SK-N-SH (cell line): ENCODE measurements at regions not wholly inside any gene's neighbourhood (a gene's known extent, or its start where the extent isn't known, plus 50 kb on each side); places are given as distances from the start of the nearest gene placed in this dataset.

Experiments used
- CTCF ChIA-PET: fragments of 300-600, 350-600 bp; formaldehyde crosslinking; extraction: SDS; loops from one replicate; lab custom pipeline; 2021; lab: Yijun Ruan, JAX
- POLR2A ChIA-PET: fragments of 350-600 bp; sonication (Branson Sonifier 250); formaldehyde crosslinking; extraction: SDS; loops from one replicate; lab custom pipeline; 2020; ENCODE audit warnings: antibody characterized with exemption, inconsistent platforms; lab: Yijun Ruan, JAX
- DNase-seq: peaks from one replicate; pipeline ENCODE4 v3.0.0; 2012
- H2AFZ ChIP-seq: fragments of 200-600 bp; sonication (generic); 2 replicates; pipeline ENCODE4 v1.8.1; 2016; ENCODE audit warnings: antibody characterized with exemption, mild to moderate bottlenecking, low read depth
- H3F3A ChIP-seq: fragments of 200-600 bp; sonication (generic); replicated peaks from 2 replicates; pipeline ENCODE3; 2016; ENCODE audit warnings: antibody characterized with exemption, mild to moderate bottlenecking; ENCODE audit not compliant: insufficient read depth
- H3K27ac ChIP-seq, 2 experiments: fragments of 200-500 bp in 1 of 2; fragments of 200-600 bp in 1 of 2; sonication (Bioruptor generic) in 1 of 2; sonication (generic), shearing (Covaris generic) in 1 of 2; 2 replicates each; pipeline versions ENCODE4 v1.5.1 to v1.6.1; 2014 to 2016; ENCODE audit warnings: low read depth in 2 of 2, inconsistent platforms in 1 of 2, low read length in 1 of 2, mild to moderate bottlenecking in 1 of 2, mixed read lengths in 1 of 2
- H3K27me3 ChIP-seq: fragments of 200-600 bp; sonication (generic), shearing (Covaris generic); 2 replicates; pipeline ENCODE4 v1.6.1; 2016; ENCODE audit warnings: mixed run types; ENCODE audit not compliant: insufficient read depth
- H3K36me3 ChIP-seq, 2 experiments: fragments of 200-500 bp in 1 of 2; fragments of 200-600 bp in 1 of 2; sonication (Bioruptor generic) in 1 of 2; sonication (generic) in 1 of 2; replicated peaks in 1 of 2; 2 replicates each; pipeline versions ENCODE3 to v1.5.1; 2014 to 2016; ENCODE audit warnings: low read length in 1 of 2, mild to moderate bottlenecking in 1 of 2; ENCODE audit not compliant: insufficient read depth in 2 of 2, control insufficient read depth in 1 of 2
- H3K4me1 ChIP-seq, 2 experiments: fragments of 200-500 bp in 1 of 2; fragments of 200-600 bp in 1 of 2; sonication (Bioruptor generic) in 1 of 2; sonication (generic), shearing (Covaris generic) in 1 of 2; 2 replicates each; pipeline versions ENCODE4 v1.5.1 to v1.6.1; 2014 to 2016; ENCODE audit warnings: low read depth in 1 of 2, low read length in 1 of 2, mixed run types in 1 of 2; ENCODE audit not compliant: insufficient read depth in 2 of 2, control insufficient read depth in 1 of 2
- H3K4me2 ChIP-seq: fragments of 200-600 bp; sonication (generic), shearing (Covaris generic); 2 replicates; pipeline ENCODE4 v1.6.1; 2017; ENCODE audit warnings: mixed run types
- H3K4me3 ChIP-seq, 2 experiments: fragments of 200-500 bp in 1 of 2; fragments of 200-600 bp in 1 of 2; sonication (Bioruptor generic) in 1 of 2; sonication (generic), shearing (Covaris generic) in 1 of 2; 2 replicates each; pipeline versions ENCODE4 v1.5.1 to v1.8.1; 2014 to 2016; ENCODE audit warnings: low read depth in 2 of 2, inconsistent platforms in 1 of 2, low read length in 1 of 2, mild to moderate bottlenecking in 1 of 2, mixed read lengths in 1 of 2, moderate library complexity in 1 of 2
- H3K79me2 ChIP-seq: fragments of 200-600 bp; sonication (generic); 2 replicates; pipeline ENCODE4 v1.8.1; 2017; ENCODE audit warnings: mild to moderate bottlenecking; ENCODE audit not compliant: insufficient read depth
- H3K9ac ChIP-seq: fragments of 200-600 bp; sonication (generic); 2 replicates; pipeline ENCODE4 v1.6.1; 2017; ENCODE audit warnings: mixed run types
- H3K9me2 ChIP-seq: fragments of 200-600 bp; sonication (generic); 2 replicates; pipeline ENCODE4 v1.6.1; 2017; ENCODE audit warnings: mixed run types
- H3K9me3 ChIP-seq: fragments of 200-600 bp; sonication (generic); 2 replicates; pipeline ENCODE4 v1.6.1; 2017; ENCODE audit warnings: mixed run types, mild to moderate bottlenecking, moderate library complexity
- H4K20me1 ChIP-seq: fragments of 200-600 bp; sonication (generic); 2 replicates; pipeline ENCODE4 v1.6.1; 2017; ENCODE audit warnings: mild to moderate bottlenecking, mixed run types; ENCODE audit not compliant: insufficient read depth
- CHD2 ChIP-seq: fragments of 150-350 bp; IDR thresholded peaks from 2 replicates; pipeline ENCODE4 v1.6.1; 2018; ENCODE audit warnings: low read length; ENCODE audit not compliant: partially characterized antibody
- EZH2phosphoT487 ChIP-seq: fragments of 200-600 bp; sonication (generic); IDR thresholded peaks from 2 replicates; pipeline ENCODE4 v1.6.1; 2017; ENCODE audit warnings: low read depth, mixed run types, mild to moderate bottlenecking, antibody characterized with exemption, moderate library complexity, borderline replicate concordance
- FOXJ3 ChIP-seq: sonication (generic); formaldehyde crosslinking; IDR thresholded peaks from 2 replicates; pipeline ENCODE4 v1.5.1; 2020; ENCODE audit warnings: mild to moderate bottlenecking, missing genetic modification reagents
- FOXM1 ChIP-seq: IDR thresholded peaks from 2 replicates; pipeline ENCODE4 v1.4.0; 2012; ENCODE audit warnings: low read depth, mild to moderate bottlenecking
- GABPA ChIP-seq: IDR thresholded peaks from 2 replicates; pipeline ENCODE4 v1.4.0; 2012; ENCODE audit warnings: low read depth, mild to moderate bottlenecking
- PBX3 ChIP-seq: IDR thresholded peaks from 2 replicates; pipeline ENCODE4; 2012
- POLR2AphosphoS5 ChIP-seq: IDR thresholded peaks from 2 replicates; pipeline ENCODE4 v1.6.1; 2012; ENCODE audit warnings: low read depth, low read length
- RAD21 ChIP-seq: IDR thresholded peaks from 2 replicates; pipeline ENCODE4 v1.6.1; 2012; ENCODE audit warnings: mild to moderate bottlenecking, low read length
- RFX5 ChIP-seq: IDR thresholded peaks from 2 replicates; pipeline ENCODE4 v1.6.1; 2012; ENCODE audit warnings: mild to moderate bottlenecking, improper control_type of control experiment, low read length
- RXRA ChIP-seq: IDR thresholded peaks from 2 replicates; pipeline ENCODE4 v1.4.0; 2012; ENCODE audit warnings: low read depth, mild to moderate bottlenecking, borderline replicate concordance
- SIN3A ChIP-seq: IDR thresholded peaks from 2 replicates; pipeline ENCODE4 v1.6.1; 2012; ENCODE audit warnings: low read depth, mild to moderate bottlenecking, low read length, moderate library complexity, borderline replicate concordance
- USF1 ChIP-seq: IDR thresholded peaks from 2 replicates; pipeline ENCODE4 v1.4.0; 2012; ENCODE audit warnings: low read depth, borderline replicate concordance
- YY1 ChIP-seq: IDR thresholded peaks from 2 replicates; pipeline ENCODE4 v1.4.0; 2012; ENCODE audit warnings: low read depth, mild to moderate bottlenecking
- WGBS: methylation state at CpG from one replicate; pipeline ENCODE4 v1.1.6; 2017; ENCODE audit warnings: low lambda C conversion rate; 5-methylcytosine and 5-hydroxymethylcytosine counted together
- TF ChIP-seq, protein P1 (sequence below): IDR thresholded peaks from 2 replicates; pipeline ENCODE4 v1.4.0; 2012; ENCODE audit warnings: low read depth, borderline replicate concordance
- TF ChIP-seq, protein P2 (sequence below): fragments of 200-600 bp; sonication (generic); IDR thresholded peaks from 2 replicates; pipeline ENCODE4 v1.6.1; 2017; ENCODE audit warnings: antibody characterized with exemption, mild to moderate bottlenecking, moderate library complexity
- TF ChIP-seq, protein P3 (sequence below): IDR thresholded peaks from 2 replicates; pipeline ENCODE4 v1.4.0; 2012; ENCODE audit warnings: low read depth
- TF ChIP-seq, protein P4 (sequence below): fragments of 150-350 bp; IDR thresholded peaks from 2 replicates; pipeline ENCODE4 v1.6.1; 2016; ENCODE audit warnings: mild to moderate bottlenecking, low read depth, low read length

GRCh38 chr3:95781598-95781997 is 1032.8 kb upstream of the EPHA6 start:
- no peaks in the 10 kb centered on the region for H4K20me1 ChIP-seq
- POLR2A ChIA-PET: no interaction called here
- H3K4me2 ChIP-seq: no peak overlapping the region
- no peaks in the 10 kb centered on the region for H3K4me1 ChIP-seq
- CTCF ChIA-PET: no interaction called here
- no peak for TF ChIP-seq SIN3A
- TF ChIP-seq, all 33 proteins: peak for 0
- Histone ChIP-seq H2AFZ (no peak overlapping the region), H3K27me3 (no peaks in the 10 kb centered on the region), H3K4me3 (no peak overlapping the region), H3K79me2 (no peaks in the 10 kb centered on the region), H3F3A (peaks cover 3% of the 10 kb centered on the region), H3K9me2 (no peaks in the 10 kb centered on the region), H3K36me3 (no peaks in the 10 kb centered on the region), H3K27ac (no peak overlapping the region), H3K9ac (no peak overlapping the region), H3K9me3 (no peaks in the 10 kb centered on the region)
- no peak for DNase-seq

- H3K4me1 ChIP-seq: no peaks in the 10 kb centered on the region
- no peak for TF ChIP-seq CHD2
- no peak for TF ChIP-seq FOXJ3
- TF ChIP-seq RXRA: no peak
- TF ChIP-seq EZH2phosphoT487: no peak
- TF ChIP-seq USF1: no peak
- no peak for TF ChIP-seq PBX3
- no peak for TF ChIP-seq YY1
- TF ChIP-seq, protein P1, sequence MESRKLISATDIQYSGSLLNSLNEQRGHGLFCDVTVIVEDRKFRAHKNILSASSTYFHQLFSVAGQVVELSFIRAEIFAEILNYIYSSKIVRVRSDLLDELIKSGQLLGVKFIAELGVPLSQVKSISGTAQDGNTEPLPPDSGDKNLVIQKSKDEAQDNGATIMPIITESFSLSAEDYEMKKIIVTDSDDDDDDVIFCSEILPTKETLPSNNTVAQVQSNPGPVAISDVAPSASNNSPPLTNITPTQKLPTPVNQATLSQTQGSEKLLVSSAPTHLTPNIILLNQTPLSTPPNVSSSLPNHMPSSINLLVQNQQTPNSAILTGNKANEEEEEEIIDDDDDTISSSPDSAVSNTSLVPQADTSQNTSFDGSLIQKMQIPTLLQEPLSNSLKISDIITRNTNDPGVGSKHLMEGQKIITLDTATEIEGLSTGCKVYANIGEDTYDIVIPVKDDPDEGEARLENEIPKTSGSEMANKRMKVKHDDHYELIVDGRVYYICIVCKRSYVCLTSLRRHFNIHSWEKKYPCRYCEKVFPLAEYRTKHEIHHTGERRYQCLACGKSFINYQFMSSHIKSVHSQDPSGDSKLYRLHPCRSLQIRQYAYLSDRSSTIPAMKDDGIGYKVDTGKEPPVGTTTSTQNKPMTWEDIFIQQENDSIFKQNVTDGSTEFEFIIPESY: no peak
- TF ChIP-seq POLR2AphosphoS5: no peak
- TF ChIP-seq FOXM1: no peak
- no peak for TF ChIP-seq GABPA
- TF ChIP-seq, protein P2, sequence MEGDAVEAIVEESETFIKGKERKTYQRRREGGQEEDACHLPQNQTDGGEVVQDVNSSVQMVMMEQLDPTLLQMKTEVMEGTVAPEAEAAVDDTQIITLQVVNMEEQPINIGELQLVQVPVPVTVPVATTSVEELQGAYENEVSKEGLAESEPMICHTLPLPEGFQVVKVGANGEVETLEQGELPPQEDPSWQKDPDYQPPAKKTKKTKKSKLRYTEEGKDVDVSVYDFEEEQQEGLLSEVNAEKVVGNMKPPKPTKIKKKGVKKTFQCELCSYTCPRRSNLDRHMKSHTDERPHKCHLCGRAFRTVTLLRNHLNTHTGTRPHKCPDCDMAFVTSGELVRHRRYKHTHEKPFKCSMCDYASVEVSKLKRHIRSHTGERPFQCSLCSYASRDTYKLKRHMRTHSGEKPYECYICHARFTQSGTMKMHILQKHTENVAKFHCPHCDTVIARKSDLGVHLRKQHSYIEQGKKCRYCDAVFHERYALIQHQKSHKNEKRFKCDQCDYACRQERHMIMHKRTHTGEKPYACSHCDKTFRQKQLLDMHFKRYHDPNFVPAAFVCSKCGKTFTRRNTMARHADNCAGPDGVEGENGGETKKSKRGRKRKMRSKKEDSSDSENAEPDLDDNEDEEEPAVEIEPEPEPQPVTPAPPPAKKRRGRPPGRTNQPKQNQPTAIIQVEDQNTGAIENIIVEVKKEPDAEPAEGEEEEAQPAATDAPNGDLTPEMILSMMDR: no peak
- TF ChIP-seq, protein P3, sequence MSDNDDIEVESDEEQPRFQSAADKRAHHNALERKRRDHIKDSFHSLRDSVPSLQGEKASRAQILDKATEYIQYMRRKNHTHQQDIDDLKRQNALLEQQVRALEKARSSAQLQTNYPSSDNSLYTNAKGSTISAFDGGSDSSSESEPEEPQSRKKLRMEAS: no peak
- no peak for TF ChIP-seq RFX5
- TF ChIP-seq, protein P4, sequence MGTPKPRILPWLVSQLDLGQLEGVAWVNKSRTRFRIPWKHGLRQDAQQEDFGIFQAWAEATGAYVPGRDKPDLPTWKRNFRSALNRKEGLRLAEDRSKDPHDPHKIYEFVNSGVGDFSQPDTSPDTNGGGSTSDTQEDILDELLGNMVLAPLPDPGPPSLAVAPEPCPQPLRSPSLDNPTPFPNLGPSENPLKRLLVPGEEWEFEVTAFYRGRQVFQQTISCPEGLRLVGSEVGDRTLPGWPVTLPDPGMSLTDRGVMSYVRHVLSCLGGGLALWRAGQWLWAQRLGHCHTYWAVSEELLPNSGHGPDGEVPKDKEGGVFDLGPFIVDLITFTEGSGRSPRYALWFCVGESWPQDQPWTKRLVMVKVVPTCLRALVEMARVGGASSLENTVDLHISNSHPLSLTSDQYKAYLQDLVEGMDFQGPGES: no peak
- no peak for TF ChIP-seq RAD21
- H3K9me3 ChIP-seq: no peaks in the 10 kb centered on the region
- peaks cover 3% of the 10 kb centered on the region for H3F3A ChIP-seq
- H3K27ac ChIP-seq: no peak overlapping the region
- WGBS: 0% methylated on average over 1 of the region's 1 CpG
- no peaks in the 10 kb centered on the region for H3K36me3 ChIP-seq
- H3K79me2 ChIP-seq: no peaks in the 10 kb centered on the region
- no peak overlapping the region for H3K9ac ChIP-seq
- no peak overlapping the region for H3K4me2 ChIP-seq
- ChIA-PET CTCF (no interaction called here), POLR2A (no interaction called here)
- no peak for DNase-seq
- no peaks in the 10 kb centered on the region for H4K20me1 ChIP-seq
- no peaks in the 10 kb centered on the region for H3K9me2 ChIP-seq
- no peak overlapping the region for H3K4me3 ChIP-seq
- no peaks in the 10 kb centered on the region for H3K27me3 ChIP-seq
- H2AFZ ChIP-seq: no peak overlapping the region
Observed at GRCh38 chr3:95789111-95789510, 1025.3 kb upstream of the EPHA6 start.
